ENCODE measurements at regions not wholly inside any gene's neighbourhood (a gene's known extent, or its start where the extent isn't known, plus 50 kb on each side); places are given as distances from the start of the nearest gene placed in this dataset.

- DNase-seq: no peak
- intact Hi-C loops (cut with micrococcal nuclease): no loop called here
- no peak for ATAC-seq
These were observed 51.3 kb upstream of the NABP1 start for GRCh38 chr2:191626497-191627151.

GRCh38 chr2:191627518-191627917 lies 50.4 kb upstream of the NABP1 start:
- intact Hi-C loops (cut with micrococcal nuclease): no loop called here
- no peak for ATAC-seq

More at GRCh38 chr2:191627518-191627917, 50.4 kb upstream of the NABP1 start:
- DNase-seq: no peak
